ENCODE measurements at regions not wholly inside any gene's neighbourhood (a gene's known extent, or its start where the extent isn't known, plus 50 kb on each side); places are given as distances from the start of the nearest gene placed in this dataset.
A peak's percentile ranks its signal among the peaks of the same experiment; 100 is the strongest.
"Not testable (repeated sequence)": the region's sequence is repeated elsewhere in the genome, so short reads cannot be mapped to it uniquely, and the experiment has no call there.

DNA sequence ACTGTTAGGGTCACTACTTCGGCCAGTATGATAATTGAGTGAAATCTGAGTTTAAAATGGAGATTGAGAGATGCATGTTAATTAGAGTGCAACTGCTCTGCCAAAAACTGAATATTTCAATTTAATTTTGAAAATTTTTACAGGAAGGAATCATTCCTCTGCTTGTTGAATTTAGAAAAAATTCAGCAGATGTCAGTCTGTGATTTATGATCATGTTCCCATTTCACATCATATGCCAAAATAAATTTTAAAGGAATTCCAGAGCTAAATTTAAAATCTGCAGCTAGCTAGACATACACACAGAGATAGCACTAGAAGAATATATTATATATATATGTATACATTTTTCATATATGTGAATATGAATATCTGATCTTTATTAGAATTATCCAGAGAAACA is 797.6 kb upstream of the TMEM132C start:
- DNase-seq (ENCODE audit: low read depth) = no peak

DNA sequence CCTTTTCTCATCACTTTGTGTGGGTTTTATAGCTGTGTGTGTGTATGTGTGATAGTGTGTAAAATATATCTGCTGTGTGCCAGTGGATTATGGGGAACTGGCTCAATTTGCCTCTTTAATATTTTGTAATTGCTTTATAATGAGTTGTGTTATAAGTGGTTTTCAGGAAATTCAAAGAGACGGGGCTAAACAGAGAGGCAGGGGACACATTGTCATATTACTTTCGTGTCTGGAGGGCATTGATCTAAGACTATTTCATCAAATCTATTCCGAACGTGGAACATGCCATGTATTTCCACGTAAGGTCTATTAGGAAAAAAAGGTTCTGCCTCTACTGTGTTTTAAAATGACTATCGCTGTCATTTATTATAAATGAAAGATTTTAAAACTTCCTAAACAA is 793.2 kb upstream of the TMEM132C start:
- no peak for DNase-seq (ENCODE audit: low read depth)

GRCh38 chr12:127479256-127479655 is 787.7 kb upstream of the TMEM132C start:
- no peak for DNase-seq (ENCODE audit: low read depth)

DNA sequence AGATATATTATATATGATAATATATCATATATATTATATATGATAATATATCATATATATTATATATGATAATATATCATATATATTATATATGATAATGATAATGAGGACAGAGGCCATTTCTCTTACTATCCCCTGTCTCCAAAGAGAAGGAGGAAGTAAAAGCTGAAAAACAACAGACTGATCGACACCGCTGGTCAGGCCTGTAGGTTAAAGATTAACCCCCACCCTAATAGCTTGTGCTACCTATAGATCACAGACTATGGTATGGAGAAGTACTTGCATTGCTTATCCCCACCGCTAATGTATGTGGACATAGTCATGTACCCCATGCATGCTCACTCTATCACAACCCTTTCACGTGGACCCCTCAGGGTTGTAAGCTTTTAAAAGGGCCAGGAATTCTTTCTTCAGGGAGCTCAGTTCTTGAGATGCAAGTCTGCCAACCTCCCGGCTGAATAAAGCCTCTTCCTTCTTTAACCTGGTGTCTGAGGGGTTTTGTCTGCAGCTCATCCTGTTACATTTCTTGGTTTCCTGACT is 786.1 kb upstream of the TMEM132C start:
- DNase-seq (ENCODE audit: low read depth) = no peak

DNA sequence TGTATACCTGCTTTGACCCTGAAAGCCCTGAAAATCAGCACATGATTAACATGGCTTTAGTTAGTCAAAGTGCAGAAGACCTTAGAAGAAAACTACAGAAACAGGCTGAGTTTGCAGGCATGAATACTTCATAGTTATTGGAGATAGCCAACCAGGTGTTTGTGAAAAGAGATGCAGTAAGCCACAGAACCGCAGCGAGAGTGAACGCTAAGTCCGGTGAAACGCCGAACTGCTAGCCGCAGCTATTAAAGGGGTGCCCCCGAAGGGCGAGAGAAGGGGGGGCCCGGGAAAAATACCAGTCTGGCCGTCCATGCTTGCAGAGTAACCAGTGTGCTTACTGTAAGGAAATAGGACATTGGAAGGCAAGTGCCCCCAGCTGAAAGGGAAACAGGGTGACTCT is 784.0 kb upstream of the TMEM132C start:
- DNase-seq (ENCODE audit: low read depth) = no peak

GRCh38 chr12:127485528-127485927 is 781.4 kb upstream of the TMEM132C start:
- peak; percentile 15 for DNase-seq (ENCODE audit: low read depth)

- DNase-seq (ENCODE audit: low read depth) = no peak
These were observed 779.9 kb upstream of the TMEM132C start for GRCh38 chr12:127487031-127487430.

DNA sequence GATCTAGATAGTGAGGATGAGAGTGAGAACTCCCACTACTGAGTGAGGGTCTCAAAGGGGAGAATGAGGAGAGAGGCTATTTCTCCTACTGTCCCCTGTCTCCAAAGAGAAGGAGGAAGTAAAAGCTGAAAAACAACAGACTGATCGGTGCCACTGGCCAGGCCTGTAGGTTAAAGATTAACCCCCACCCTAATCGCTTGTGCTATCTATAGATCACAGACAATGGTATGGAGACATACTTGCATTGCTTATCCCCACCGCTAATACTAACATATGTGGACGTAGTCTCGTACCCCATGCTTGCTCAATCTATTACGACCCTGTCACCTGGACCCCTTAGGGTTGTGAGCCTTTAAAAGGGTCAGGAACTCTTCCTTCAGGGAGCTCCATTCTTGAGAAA is 777.9 kb upstream of the TMEM132C start:
- DNase-seq (ENCODE audit: low read depth) = no peak

- DNase-seq (ENCODE audit: low read depth) = no peak
These were observed 771.7 kb upstream of the TMEM132C start for GRCh38 chr12:127494961-127495915.

GRCh38 chr12:127496255-127496654 is 770.7 kb upstream of the TMEM132C start:
- no peak for DNase-seq (ENCODE audit: low read depth)

- no peak for DNase-seq (ENCODE audit: low read depth)
These were observed 766.4 kb upstream of the TMEM132C start for GRCh38 chr12:127500512-127501035.

DNA sequence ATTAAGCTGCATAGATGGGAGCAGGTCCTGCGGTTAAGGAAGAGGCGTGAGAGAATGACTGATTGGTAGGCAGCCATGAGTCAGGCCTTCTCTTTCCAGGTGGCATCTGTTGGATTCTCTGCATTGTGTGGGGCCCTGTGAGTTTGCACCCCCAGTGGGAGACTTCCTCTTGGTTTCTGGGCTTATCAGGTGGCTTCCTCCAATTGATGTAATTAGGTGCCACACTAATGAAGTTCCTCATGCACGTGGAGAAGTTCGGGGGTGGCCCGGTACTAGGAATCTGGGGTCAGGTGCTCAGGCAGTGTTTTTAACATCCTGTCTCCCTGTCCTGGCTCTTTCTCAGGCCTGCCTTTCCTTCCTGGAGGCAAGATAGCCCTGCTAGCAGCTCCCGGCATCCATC is 765.1 kb upstream of the TMEM132C start:
- no peak for DNase-seq (ENCODE audit: low read depth)

GRCh38 chr12:127503246-127503645 is 763.7 kb upstream of the TMEM132C start:
- DNase-seq (ENCODE audit: low read depth) = no peak

- not testable (repeated sequence) for DNase-seq (ENCODE audit: low read depth)
These were observed 763.0 kb upstream of the TMEM132C start for GRCh38 chr12:127503996-127504395.

GRCh38 chr12:127504874-127505273 is 762.1 kb upstream of the TMEM132C start:
- no peak for DNase-seq (ENCODE audit: low read depth)

GRCh38 chr12:127507341-127507740 is 759.6 kb upstream of the TMEM132C start:
- DNase-seq (ENCODE audit: low read depth) = no peak

DNA sequence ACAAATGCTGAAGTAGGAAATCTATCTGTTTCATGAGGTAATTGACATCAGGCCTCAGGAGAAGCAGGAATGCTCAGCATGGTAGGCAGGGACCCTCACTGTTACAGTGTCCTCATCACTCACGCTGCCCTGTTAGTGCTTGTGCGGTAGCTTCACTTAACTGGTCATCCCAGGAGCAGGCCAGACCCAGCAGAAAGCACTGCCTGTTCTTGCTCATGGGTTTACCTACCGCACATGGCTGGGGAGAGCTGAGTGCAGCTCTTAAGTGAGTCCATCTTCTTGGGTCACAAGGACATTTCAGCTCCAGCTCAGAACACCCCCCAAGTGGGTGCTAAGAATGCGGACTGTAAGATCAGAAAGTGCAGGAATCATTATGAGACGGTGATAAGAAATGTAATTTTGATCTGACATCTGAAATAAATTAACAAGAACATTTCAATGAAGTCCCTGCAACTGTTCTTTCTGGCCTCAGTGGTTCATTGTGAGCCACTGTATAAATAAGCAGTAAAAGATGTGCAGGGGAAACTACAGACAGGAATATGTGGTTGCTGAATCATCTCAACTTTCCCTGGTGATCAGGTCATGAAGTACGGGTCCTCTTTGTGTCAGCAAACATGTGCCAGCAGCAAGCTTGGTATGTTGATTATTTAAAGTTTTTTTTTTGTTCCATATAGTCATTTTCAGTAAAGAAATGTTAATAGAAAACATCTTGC is 757.7 kb upstream of the TMEM132C start:
- no peak for DNase-seq (ENCODE audit: low read depth)

DNA sequence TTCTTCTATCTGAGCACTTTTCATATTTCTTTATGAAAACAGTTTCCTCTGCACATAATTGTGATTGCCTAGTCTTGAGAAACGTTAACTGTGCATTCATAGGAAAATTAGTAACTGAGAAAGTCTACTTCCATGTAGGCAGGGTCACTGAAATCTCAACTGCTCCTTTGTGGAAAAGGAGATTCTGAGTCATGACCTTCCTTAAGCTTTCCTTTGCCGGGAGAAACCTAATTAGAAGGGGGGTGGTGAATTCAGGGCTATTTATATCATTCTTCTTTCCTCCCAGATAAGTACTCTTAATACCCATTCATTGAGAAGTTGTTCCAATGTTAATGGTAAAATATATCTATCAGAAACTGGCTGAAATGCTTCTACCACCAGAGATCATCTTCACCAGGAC is 751.0 kb upstream of the TMEM132C start:
- DNase-seq (ENCODE audit: low read depth) = no peak

- DNase-seq (ENCODE audit: low read depth) = no peak
These were observed 750.5 kb upstream of the TMEM132C start for GRCh38 chr12:127516467-127516866.

- no peak for DNase-seq (ENCODE audit: low read depth)
These were observed 747.2 kb upstream of the TMEM132C start for GRCh38 chr12:127519779-127520178.

DNA sequence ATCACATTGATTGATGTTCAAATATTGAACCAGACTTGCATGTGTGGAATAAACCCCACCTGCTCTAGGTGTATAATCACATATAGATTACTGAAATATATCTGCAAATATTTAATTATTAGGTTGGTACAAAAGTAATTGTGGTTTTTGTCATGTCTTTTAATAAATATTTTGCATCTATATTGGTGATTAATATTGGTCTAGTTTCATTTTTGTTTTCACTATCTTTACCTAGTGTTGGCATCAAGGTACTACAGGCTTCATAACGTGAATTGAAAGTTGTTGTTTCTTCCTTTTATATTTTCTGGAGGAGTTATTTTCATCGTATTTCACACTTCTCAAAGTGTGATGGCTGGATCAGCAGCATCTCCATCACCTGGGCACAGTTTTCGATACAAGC is 740.0 kb upstream of the TMEM132C start:
- no peak for DNase-seq (ENCODE audit: low read depth)

DNA sequence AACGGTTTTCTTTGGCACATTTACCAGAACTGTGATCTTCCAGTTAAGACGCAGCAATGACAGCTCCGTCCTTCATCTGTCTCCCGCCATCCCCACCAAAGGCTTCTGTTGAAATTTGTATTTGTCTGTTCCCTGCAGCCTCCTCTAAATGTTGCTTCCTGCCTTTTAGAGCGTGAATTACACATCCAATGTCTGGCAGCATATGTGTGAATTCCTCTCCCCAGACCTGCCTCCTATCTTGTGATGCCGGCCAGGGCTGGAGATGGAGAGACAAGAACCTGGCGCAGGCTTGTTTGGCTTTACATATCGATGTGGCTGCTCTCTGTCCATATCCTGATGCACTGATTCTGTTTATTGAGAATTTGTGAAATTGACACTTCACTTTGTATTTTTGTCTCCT is 738.4 kb upstream of the TMEM132C start:
- no peak for DNase-seq (ENCODE audit: low read depth)

GRCh38 chr12:127531542-127531941 is 735.4 kb upstream of the TMEM132C start:
- no peak for DNase-seq (ENCODE audit: low read depth)

Measured in HS-27A (cell line).